Psoas muscle (tissue), 7 donors: ENCODE measurements at regions not wholly inside any gene's neighbourhood (a gene's known extent, or its start where the extent isn't known, plus 50 kb on each side); places are given as distances from the start of the nearest gene placed in this dataset.

Experiments
- ATAC-seq, 4 donors: fragments of 200-7000 bp; cut with Tn5 transposase; one replicate each; pipeline ENCODE4 v1.9.1; 2020; ENCODE audit warnings: moderate library complexity in 3 of 4, mild to moderate bottlenecking in 2 of 4
- DNase-seq, 2 donors: peaks; one replicate each; pipeline ENCODE4 v3.0.0-alpha.2; 2020
- H3K27ac ChIP-seq: fragments of 200-600 bp; one replicate; pipeline ENCODE4 v1.8.0; 2022
- H3K27me3 ChIP-seq, 3 donors: fragments of 200-600 bp in 1 of 3; one replicate each; pipeline versions ENCODE4 v1.6.1 to v1.8.0; 2013 to 2022; ENCODE audit warnings: low read length in 2 of 3, mild to moderate bottlenecking in 2 of 3, moderate library complexity in 1 of 3; ENCODE audit not compliant: insufficient read depth in 3 of 3
- H3K36me3 ChIP-seq, 2 donors: fragments of 200-600 bp in 1 of 2; one replicate each; pipeline versions ENCODE4 v1.6.1 to v1.8.0; 2013 to 2022; ENCODE audit warnings: low read depth in 1 of 2, mild to moderate bottlenecking in 1 of 2, moderate library complexity in 1 of 2; ENCODE audit not compliant: insufficient read depth in 1 of 2
- H3K4me1 ChIP-seq: fragments of 200-600 bp; one replicate; pipeline ENCODE4 v1.8.0; 2022
- H3K4me3 ChIP-seq: fragments of 200-600 bp; one replicate; pipeline ENCODE4 v1.8.0; 2022; ENCODE audit warnings: mild to moderate bottlenecking
- H3K9me3 ChIP-seq: fragments of 200-600 bp; one replicate; pipeline ENCODE4 v1.8.0; 2022
- CTCF ChIP-seq: fragments of 200-600 bp; IDR thresholded peaks from one replicate; pipeline ENCODE4 v1.8.0; 2022; ENCODE audit warnings: antibody characterized with exemption
- WGBS, 3 donors: extraction: QIAGEN DNeasy Blood & Tissue Kit; methylation state at CpG; one replicate each; pipeline versions ENCODE4 v1.1.6 to v1.1.7; 2013; 5-methylcytosine and 5-hydroxymethylcytosine counted together
- intact Hi-C, 2 donors: fragments of 100-400 bp; cut with DNase I; formaldehyde crosslinking; loops; one replicate each; pipeline versions ENCODE4 v1.11.0 to v1.14.2; 2022
- donor health status: healthy with polysubstance abuse.
- donor health status: DM: no; HTN: no; CAD: no; lungs with moderate emphysema.
- donor health status: Bipolar disorder and iron deficiency.
- donor health status: healthy.
- donor health status: DM: yes; HTN: yes; CAD: no.
- donor health status: DM: no; HTN: no; CAD: no.
- donor health status: DM: yes; HTN: yes; CAD: no.

GRCh38 chr18:78364388-78364960 is 615.1 kb upstream of the SALL3 start:
- intact Hi-C loops, result no loop called here
- ATAC-seq (no peak), DNase-seq (no peak)
- 63 to 77% (median 68%) methylated on average over 13 of the region's 13 CpGs for whole genome bisulfite sequencing, 3 donors
- Histone ChIP-seq H3K4me1 (no peaks in the 10 kb centered on the region), H3K9me3 (no peaks in the 10 kb centered on the region), H3K27ac (no peak overlapping the region), H3K27me3 (no peaks in the 10 kb centered on the region), H3K36me3 (no peaks in the 10 kb centered on the region), H3K4me3 (no peak overlapping the region)
- no peak for TF ChIP-seq CTCF

- intact Hi-C loops, result no loop called here
- H3K27ac ChIP-seq, result no peak overlapping the region
- H3K36me3 ChIP-seq, result no peaks in the 10 kb centered on the region
- no peak for DNase-seq
- no peak for ATAC-seq
- no peak overlapping the region for H3K4me3 ChIP-seq
- no peaks in the 10 kb centered on the region for H3K4me1 ChIP-seq
- H3K9me3 ChIP-seq, result no peaks in the 10 kb centered on the region
- no peak for TF ChIP-seq CTCF
- WGBS, 3 donors, result 22 to 39% (median 29%) methylated on average over 7 of the region's 7 CpGs
- no peaks in the 10 kb centered on the region for H3K27me3 ChIP-seq
Measured at GRCh38 chr18:78367996-78368395, 611.6 kb upstream of the SALL3 start.

GRCh38 chr18:78368726-78369125 is 610.9 kb upstream of the SALL3 start:
- Histone ChIP-seq H3K4me1 (no peaks in the 10 kb centered on the region), H3K9me3 (no peaks in the 10 kb centered on the region), H3K36me3 (no peaks in the 10 kb centered on the region), H3K27ac (no peak overlapping the region), H3K27me3 (no peaks in the 10 kb centered on the region), H3K4me3 (no peak overlapping the region)
- no peak for ATAC-seq
- intact Hi-C loops, result no loop called here
- no peak for TF ChIP-seq CTCF
- WGBS, 3 donors, result 32 to 39% (median 37%) methylated on average over 10 of the region's 10 CpGs
- no peak for DNase-seq

GRCh38 chr18:78376046-78376445 is 603.6 kb upstream of the SALL3 start:
- no peak for ATAC-seq
- no peaks in the 10 kb centered on the region for H3K9me3 ChIP-seq

More at GRCh38 chr18:78376046-78376445, 603.6 kb upstream of the SALL3 start:
- H3K4me3 ChIP-seq, result no peak overlapping the region
- H3K4me1 ChIP-seq, result no peaks in the 10 kb centered on the region
- H3K27ac ChIP-seq, result no peak overlapping the region
- DNase-seq, result no peak
- intact Hi-C loops, result no loop called here
- H3K27me3 ChIP-seq, result no peaks in the 10 kb centered on the region
- H3K36me3 ChIP-seq, result no peaks in the 10 kb centered on the region
- WGBS, 3 donors, result 69 to 77% (median 71%) methylated on average over 8 of the region's 8 CpGs
- no peak for TF ChIP-seq CTCF
